ENCODE measurements at regions not wholly inside any gene's neighbourhood (a gene's known extent, or its start where the extent isn't known, plus 50 kb on each side); places are given as distances from the start of the nearest gene placed in this dataset.

GRCh38 chr9:19901586-19901985 lies 112.7 kb upstream of the SLC24A2 start:
- TF ChIP-seq CTCF (IDR thresholded peaks at IDR 0.05; ENCODE audit: low read length): no peak
- no peak for TF ChIP-seq EZH2 (IDR thresholded peaks at IDR 0.05; ENCODE audit: borderline replicate concordance, low read length)
